OCI-LY7 (cell line): ENCODE measurements at regions not wholly inside any gene's neighbourhood (a gene's known extent, or its start where the extent isn't known, plus 50 kb on each side); places are given as distances from the start of the nearest gene placed in this dataset.

Experiments used
- EZH2phosphoT487 ChIP-seq: fragments of 200-600 bp; sonication (generic); IDR thresholded peaks from 2 replicates; pipeline ENCODE4 v1.6.1; 2018; ENCODE audit warnings: low read depth, borderline replicate concordance, mild to moderate bottlenecking, mixed run types, antibody characterized with exemption, low read length, moderate library complexity, mixed read lengths
- TF ChIP-seq, protein P1 (sequence below): fragments of 200-600 bp; sonication (generic); conservative IDR thresholded peaks from 2 replicates; pipeline ENCODE4 v1.5.1; 2014; ENCODE audit warnings: mild to moderate bottlenecking, antibody characterized with exemption, low read length, moderate library complexity, mixed read lengths

DNA sequence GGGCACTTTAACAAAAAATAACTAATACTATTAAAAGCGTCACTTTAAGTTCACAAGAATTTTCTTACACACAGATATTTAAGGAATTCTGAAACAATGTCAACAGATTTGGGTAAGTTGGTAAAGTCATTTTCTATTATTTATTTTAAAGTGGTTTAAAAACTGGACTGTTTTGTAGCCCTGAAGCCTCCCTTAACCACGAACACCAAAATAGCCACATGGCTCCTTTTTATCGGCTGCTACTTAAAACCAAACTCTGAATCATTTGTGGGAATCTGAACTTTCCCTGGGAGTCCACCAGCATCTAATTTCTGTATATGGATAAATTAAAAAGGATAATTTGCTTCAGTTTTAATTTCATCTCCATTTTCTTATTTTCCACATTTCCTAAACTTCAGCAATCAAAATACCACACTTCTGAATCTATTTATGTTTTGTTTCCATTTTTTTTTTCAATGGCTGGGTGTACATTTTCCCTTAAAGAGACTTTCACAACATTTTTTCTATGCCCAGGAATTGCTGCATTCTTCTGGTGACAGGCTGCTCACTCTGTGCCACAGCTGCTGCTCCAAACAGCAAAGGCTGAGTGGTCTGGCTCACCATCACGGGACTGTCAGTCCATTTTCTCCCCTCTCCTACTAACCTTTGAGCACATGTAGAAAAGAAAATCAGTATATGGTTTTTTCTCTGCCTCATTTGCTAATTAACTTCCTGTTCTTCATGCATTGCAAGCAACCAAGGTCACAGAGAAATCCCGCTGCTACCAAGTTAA, 255.5 kb upstream of the KCNJ16 start:
- TF ChIP-seq, protein P1, sequence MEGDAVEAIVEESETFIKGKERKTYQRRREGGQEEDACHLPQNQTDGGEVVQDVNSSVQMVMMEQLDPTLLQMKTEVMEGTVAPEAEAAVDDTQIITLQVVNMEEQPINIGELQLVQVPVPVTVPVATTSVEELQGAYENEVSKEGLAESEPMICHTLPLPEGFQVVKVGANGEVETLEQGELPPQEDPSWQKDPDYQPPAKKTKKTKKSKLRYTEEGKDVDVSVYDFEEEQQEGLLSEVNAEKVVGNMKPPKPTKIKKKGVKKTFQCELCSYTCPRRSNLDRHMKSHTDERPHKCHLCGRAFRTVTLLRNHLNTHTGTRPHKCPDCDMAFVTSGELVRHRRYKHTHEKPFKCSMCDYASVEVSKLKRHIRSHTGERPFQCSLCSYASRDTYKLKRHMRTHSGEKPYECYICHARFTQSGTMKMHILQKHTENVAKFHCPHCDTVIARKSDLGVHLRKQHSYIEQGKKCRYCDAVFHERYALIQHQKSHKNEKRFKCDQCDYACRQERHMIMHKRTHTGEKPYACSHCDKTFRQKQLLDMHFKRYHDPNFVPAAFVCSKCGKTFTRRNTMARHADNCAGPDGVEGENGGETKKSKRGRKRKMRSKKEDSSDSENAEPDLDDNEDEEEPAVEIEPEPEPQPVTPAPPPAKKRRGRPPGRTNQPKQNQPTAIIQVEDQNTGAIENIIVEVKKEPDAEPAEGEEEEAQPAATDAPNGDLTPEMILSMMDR, result no peak
- TF ChIP-seq EZH2phosphoT487, result no peak
